ENCODE measurements at regions not wholly inside any gene's neighbourhood (a gene's known extent, or its start where the extent isn't known, plus 50 kb on each side); places are given as distances from the start of the nearest gene placed in this dataset.

- no peaks in the 10 kb centered on the region for H3K4me1 Mint-ChIP-seq
- H3K36me3 Mint-ChIP-seq = no peaks in the 10 kb centered on the region
- H3K9me3 Mint-ChIP-seq = no peaks in the 10 kb centered on the region
- no peak overlapping the region for H3K27ac Mint-ChIP-seq
- no peak overlapping the region for H3K4me3 Mint-ChIP-seq
- H3K27me3 Mint-ChIP-seq = peaks cover 14% of the 10 kb centered on the region
- no peak for DNase-seq
These were observed 479.7 kb upstream of the NR2F2 start for GRCh38 chr15:95850837-95851236.

GRCh38 chr15:95853350-95853749 lies 477.1 kb upstream of the NR2F2 start:
- H3K27me3 Mint-ChIP-seq = peaks cover 16% of the 10 kb centered on the region
- H3K36me3 Mint-ChIP-seq = no peaks in the 10 kb centered on the region
- no peaks in the 10 kb centered on the region for H3K9me3 Mint-ChIP-seq
- H3K27ac Mint-ChIP-seq = no peak overlapping the region
- H3K4me1 Mint-ChIP-seq = no peaks in the 10 kb centered on the region
- DNase-seq = no peak
- H3K4me3 Mint-ChIP-seq = no peak overlapping the region

GRCh38 chr15:95857124-95857757 lies 473.3 kb upstream of the NR2F2 start:
- H3K27me3 Mint-ChIP-seq = peaks cover 11% of the 10 kb centered on the region
- no peaks in the 10 kb centered on the region for H3K4me1 Mint-ChIP-seq
- no peak for DNase-seq
- no peaks in the 10 kb centered on the region for H3K9me3 Mint-ChIP-seq
- no peaks in the 10 kb centered on the region for H3K36me3 Mint-ChIP-seq
- no peak overlapping the region for H3K27ac Mint-ChIP-seq
- H3K4me3 Mint-ChIP-seq = no peak overlapping the region

GRCh38 chr15:95857758-95858157 lies 472.7 kb upstream of the NR2F2 start:
- Mint-ChIP-seq H3K27me3 (peaks cover 13% of the 10 kb centered on the region), H3K27ac (no peak overlapping the region), H3K4me1 (no peaks in the 10 kb centered on the region), H3K9me3 (no peaks in the 10 kb centered on the region), H3K4me3 (no peak overlapping the region), H3K36me3 (no peaks in the 10 kb centered on the region)
- DNase-seq = no peak

- no peak overlapping the region for H3K4me3 Mint-ChIP-seq
- H3K27ac Mint-ChIP-seq = no peak overlapping the region
- H3K36me3 Mint-ChIP-seq = no peaks in the 10 kb centered on the region
- no peak for DNase-seq
- peaks cover 17% of the 10 kb centered on the region for H3K27me3 Mint-ChIP-seq
- H3K4me1 Mint-ChIP-seq = no peaks in the 10 kb centered on the region
- no peaks in the 10 kb centered on the region for H3K9me3 Mint-ChIP-seq
These were observed 470.1 kb upstream of the NR2F2 start for GRCh38 chr15:95860406-95860805.

GRCh38 chr15:95864467-95864886 lies 466.0 kb upstream of the NR2F2 start:
- Mint-ChIP-seq H3K4me3 (no peak overlapping the region), H3K4me1 (no peaks in the 10 kb centered on the region), H3K27me3 (peaks cover 19% of the 10 kb centered on the region), H3K36me3 (no peaks in the 10 kb centered on the region), H3K27ac (no peak overlapping the region), H3K9me3 (no peaks in the 10 kb centered on the region)
- no peak for DNase-seq

GRCh38 chr15:95865330-95865739 lies 465.2 kb upstream of the NR2F2 start:
- peaks cover 19% of the 10 kb centered on the region for H3K27me3 Mint-ChIP-seq
- H3K27ac Mint-ChIP-seq = no peak overlapping the region
- H3K4me1 Mint-ChIP-seq = peaks cover 6% of the 10 kb centered on the region
- no peak overlapping the region for H3K4me3 Mint-ChIP-seq
- no peak for DNase-seq
- no peaks in the 10 kb centered on the region for H3K9me3 Mint-ChIP-seq
- H3K36me3 Mint-ChIP-seq = no peaks in the 10 kb centered on the region

- no peaks in the 10 kb centered on the region for H3K9me3 Mint-ChIP-seq
- H3K36me3 Mint-ChIP-seq = no peaks in the 10 kb centered on the region
- peaks cover 6% of the 10 kb centered on the region for H3K4me1 Mint-ChIP-seq
- H3K4me3 Mint-ChIP-seq = no peak overlapping the region
- peaks cover 19% of the 10 kb centered on the region for H3K27me3 Mint-ChIP-seq
- DNase-seq = no peak
- no peak overlapping the region for H3K27ac Mint-ChIP-seq
These were observed 463.6 kb upstream of the NR2F2 start for GRCh38 chr15:95866711-95867440.

GRCh38 chr15:95868450-95868849 lies 462.1 kb upstream of the NR2F2 start:
- no peak for DNase-seq
- Mint-ChIP-seq H3K4me3 (no peak overlapping the region), H3K4me1 (peaks cover 6% of the 10 kb centered on the region), H3K27ac (no peak overlapping the region), H3K9me3 (no peaks in the 10 kb centered on the region), H3K36me3 (no peaks in the 10 kb centered on the region), H3K27me3 (peaks cover 14% of the 10 kb centered on the region)

GRCh38 chr15:95868970-95869369 lies 461.5 kb upstream of the NR2F2 start:
- H3K4me1 Mint-ChIP-seq = peaks cover 6% of the 10 kb centered on the region

GRCh38 chr15:95869920-95870319 lies 460.6 kb upstream of the NR2F2 start:
- Mint-ChIP-seq H3K4me1 (peaks cover 11% of the 10 kb centered on the region), H3K27ac (no peak overlapping the region), H3K36me3 (no peaks in the 10 kb centered on the region), H3K27me3 (peaks cover 8% of the 10 kb centered on the region), H3K4me3 (no peak overlapping the region), H3K9me3 (no peaks in the 10 kb centered on the region)
- DNase-seq = no peak

More at GRCh38 chr15:95868970-95869369, 461.5 kb upstream of the NR2F2 start:
- peaks cover 14% of the 10 kb centered on the region for H3K27me3 Mint-ChIP-seq
- H3K9me3 Mint-ChIP-seq = no peaks in the 10 kb centered on the region
- H3K27ac Mint-ChIP-seq = no peak overlapping the region
- H3K36me3 Mint-ChIP-seq = no peaks in the 10 kb centered on the region
- no peak for DNase-seq
- H3K4me3 Mint-ChIP-seq = no peak overlapping the region

- Mint-ChIP-seq H3K4me1 (peaks cover 17% of the 10 kb centered on the region), H3K36me3 (no peaks in the 10 kb centered on the region), H3K27me3 (no peaks in the 10 kb centered on the region), H3K27ac (no peak overlapping the region), H3K9me3 (no peaks in the 10 kb centered on the region), H3K4me3 (no peak overlapping the region)
- DNase-seq = no peak
These were observed 458.1 kb upstream of the NR2F2 start for GRCh38 chr15:95872366-95872771.

GRCh38 chr15:95874637-95875036 lies 455.9 kb upstream of the NR2F2 start:
- no peak overlapping the region for H3K4me3 Mint-ChIP-seq
- no peak overlapping the region for H3K27ac Mint-ChIP-seq
- no peaks in the 10 kb centered on the region for H3K9me3 Mint-ChIP-seq
- peaks cover 23% of the 10 kb centered on the region for H3K4me1 Mint-ChIP-seq
- DNase-seq = no peak
- H3K36me3 Mint-ChIP-seq = no peaks in the 10 kb centered on the region
- no peaks in the 10 kb centered on the region for H3K27me3 Mint-ChIP-seq

- Mint-ChIP-seq H3K36me3 (no peaks in the 10 kb centered on the region), H3K9me3 (no peaks in the 10 kb centered on the region), H3K4me3 (no peak overlapping the region), H3K4me1 (peaks cover 20% of the 10 kb centered on the region), H3K27ac (no peak overlapping the region), H3K27me3 (no peaks in the 10 kb centered on the region)
- DNase-seq = no peak
These were observed 455.3 kb upstream of the NR2F2 start for GRCh38 chr15:95875121-95875643.

- H3K36me3 Mint-ChIP-seq = no peaks in the 10 kb centered on the region
- H3K27me3 Mint-ChIP-seq = no peaks in the 10 kb centered on the region
- H3K4me1 Mint-ChIP-seq = peaks cover 13% of the 10 kb centered on the region
- no peak overlapping the region for H3K27ac Mint-ChIP-seq
- no peaks in the 10 kb centered on the region for H3K9me3 Mint-ChIP-seq
- no peak overlapping the region for H3K4me3 Mint-ChIP-seq
- DNase-seq = no peak
These were observed 450.4 kb upstream of the NR2F2 start for GRCh38 chr15:95880031-95880570.
